ENCODE measurements at regions not wholly inside any gene's neighbourhood (a gene's known extent, or its start where the extent isn't known, plus 50 kb on each side); places are given as distances from the start of the nearest gene placed in this dataset.

GRCh38 chr12:127078577-127079350, 1188.2 kb upstream of the TMEM132C start:
- ATAC-seq (peak; percentile 58), DNase-seq (peak; percentile 65)
- H3K4me2 ChIP-seq (ENCODE audit: low read length): 0 out of 2 replicates have a peak overlapping the region, but pooled peaks have one; percentile 2
- CTCF ChIA-PET: interaction anchor here (0.6 to 0.7 kb wide), 2 partner anchors 41 to 100 kb away, joined by 3 to 4 read pairs; no protein-coding TSS in a partner anchor
- no peaks in the 10 kb centered on the region for H4K20me1 ChIP-seq (ENCODE audit: low read length)
- intact Hi-C loops (cut with micrococcal nuclease): loop anchor here (5.0 kb wide), 1 partner anchor 49 kb away; no protein-coding TSS in a partner anchor
- peak overlapping the region; percentile 53 for H3K27ac ChIP-seq (ENCODE audit: low read length)
- no peak overlapping the region for H2AFZ ChIP-seq (ENCODE audit: low read length)
- H3K36me3 ChIP-seq (ENCODE audit: low read depth, low read length): no peaks in the 10 kb centered on the region
- H3K4me3 ChIP-seq (ENCODE audit: low read length): no peak overlapping the region
- no peaks in the 10 kb centered on the region for H3F3A ChIP-seq (ENCODE audit: low read length, unreplicated experiment)
- H3K4me1 ChIP-seq (ENCODE audit: insufficient read depth, low read length): peaks cover 46% of the 10 kb centered on the region
- no peaks in the 10 kb centered on the region for H3K9me3 ChIP-seq (ENCODE audit: low read length)
- no TSS peak for BruUV-seq (replicated peaks)
- H3K27me3 ChIP-seq (ENCODE audit: low read length): no peaks in the 10 kb centered on the region
- H3K9ac ChIP-seq (ENCODE audit: low read length): no peak overlapping the region; the same call in 1 of the 2 replicates
- H3K79me2 ChIP-seq (ENCODE audit: low read length): no peaks in the 10 kb centered on the region
- POLR2A ChIA-PET (ENCODE audit: unreplicated experiment): interaction anchor here (0.6 kb wide), 1 partner anchor 108 kb away, joined by 3 read pairs; no protein-coding TSS in a partner anchor
- H3K9me2 ChIP-seq (replicated peaks; ENCODE audit: low read length): no peaks in the 10 kb centered on the region
- TF ChIP-seq EZH2phosphoT487 (IDR thresholded peaks at IDR 0.05; ENCODE audit: borderline replicate concordance, low read length): no peak
- TF ChIP-seq EZH2 (IDR thresholded peaks at IDR 0.05; ENCODE audit: low read length, unreplicated experiment): no peak
- no peak for TF ChIP-seq CTCF (conservative IDR thresholded peaks at IDR 0.05; ENCODE audit: low read depth, low read length)

- no peak overlapping the region for H2AFZ ChIP-seq (ENCODE audit: low read length)
- no peak overlapping the region; the same call in 1 of the 2 replicates for H3K9ac ChIP-seq (ENCODE audit: low read length)
- no peak overlapping the region for H3K4me2 ChIP-seq (ENCODE audit: low read length)
- peak overlapping the region; percentile 53 for H3K27ac ChIP-seq (ENCODE audit: low read length)
- H3K9me3 ChIP-seq (ENCODE audit: low read length): no peaks in the 10 kb centered on the region
- DNase-seq: no peak
- no peak overlapping the region for H3K4me3 ChIP-seq (ENCODE audit: low read length)
- H3F3A ChIP-seq (ENCODE audit: low read length, unreplicated experiment): no peaks in the 10 kb centered on the region
- BruUV-seq (replicated peaks): no TSS peak
- no peaks in the 10 kb centered on the region for H4K20me1 ChIP-seq (ENCODE audit: low read length)
- intact Hi-C loops (cut with micrococcal nuclease): loop anchor here (5.0 kb wide), 1 partner anchor 48 kb away; no protein-coding TSS in a partner anchor
- TF ChIP-seq EZH2phosphoT487 (IDR thresholded peaks at IDR 0.05; ENCODE audit: borderline replicate concordance, low read length) (no peak), EZH2 (IDR thresholded peaks at IDR 0.05; ENCODE audit: low read length, unreplicated experiment) (no peak), CTCF (conservative IDR thresholded peaks at IDR 0.05; ENCODE audit: low read depth, low read length) (no peak)
- CTCF ChIA-PET: no interaction called here
- ATAC-seq: no peak
- H3K27me3 ChIP-seq (ENCODE audit: low read length): no peaks in the 10 kb centered on the region
- POLR2A ChIA-PET (ENCODE audit: unreplicated experiment): no interaction called here
- no peaks in the 10 kb centered on the region for H3K36me3 ChIP-seq (ENCODE audit: low read depth, low read length)
- H3K4me1 ChIP-seq (ENCODE audit: insufficient read depth, low read length): peaks cover 55% of the 10 kb centered on the region
- no peaks in the 10 kb centered on the region for H3K9me2 ChIP-seq (replicated peaks; ENCODE audit: low read length)
- no peaks in the 10 kb centered on the region for H3K79me2 ChIP-seq (ENCODE audit: low read length)
Measured at GRCh38 chr12:127079636-127080035, 1187.3 kb upstream of the TMEM132C start.

GRCh38 chr12:127081058-127081457, 1185.9 kb upstream of the TMEM132C start:
- H4K20me1 ChIP-seq (ENCODE audit: low read length): no peaks in the 10 kb centered on the region

More at GRCh38 chr12:127081058-127081457, 1185.9 kb upstream of the TMEM132C start:
- ChIA-PET CTCF (no interaction called here), POLR2A (ENCODE audit: unreplicated experiment) (no interaction called here)
- no peak overlapping the region for H3K9ac ChIP-seq (ENCODE audit: low read length)
- TF ChIP-seq EZH2phosphoT487 (IDR thresholded peaks at IDR 0.05; ENCODE audit: borderline replicate concordance, low read length) (no peak), EZH2 (IDR thresholded peaks at IDR 0.05; ENCODE audit: low read length, unreplicated experiment) (no peak), CTCF (conservative IDR thresholded peaks at IDR 0.05; ENCODE audit: low read depth, low read length) (no peak)
- no peaks in the 10 kb centered on the region for H3K79me2 ChIP-seq (ENCODE audit: low read length)
- no TSS peak for BruUV-seq (replicated peaks)
- H3K36me3 ChIP-seq (ENCODE audit: low read depth, low read length): no peaks in the 10 kb centered on the region
- no peaks in the 10 kb centered on the region for H3K27me3 ChIP-seq (ENCODE audit: low read length)
- H3K9me3 ChIP-seq (ENCODE audit: low read length): no peaks in the 10 kb centered on the region
- intact Hi-C loops (cut with micrococcal nuclease): loop anchor here (1.0 kb wide), 1 partner anchor 28 kb away; no protein-coding TSS in a partner anchor
- peak; percentile 79 for DNase-seq
- H3K9me2 ChIP-seq (replicated peaks; ENCODE audit: low read length): no peaks in the 10 kb centered on the region
- no peak overlapping the region for H3K27ac ChIP-seq (ENCODE audit: low read length)
- peaks cover 46% of the 10 kb centered on the region for H3K4me1 ChIP-seq (ENCODE audit: insufficient read depth, low read length)
- H3K4me2 ChIP-seq (ENCODE audit: low read length): no peak overlapping the region
- H3K4me3 ChIP-seq (ENCODE audit: low read length): no peak overlapping the region
- H3F3A ChIP-seq (ENCODE audit: low read length, unreplicated experiment): no peaks in the 10 kb centered on the region
- H2AFZ ChIP-seq (ENCODE audit: low read length): no peak overlapping the region
- ATAC-seq: peak; percentile 33

Data from PC-3 (cell line).